Neutrophil (primary cell): ENCODE measurements at regions not wholly inside any gene's neighbourhood (a gene's known extent, or its start where the extent isn't known, plus 50 kb on each side); places are given as distances from the start of the nearest gene placed in this dataset.

Experiments used
- H3K27ac ChIP-seq: fragments of 200-600 bp; sonication (generic); 2 replicates; pipeline ENCODE4 v1.5.1; 2016; ENCODE audit warnings: mild to moderate bottlenecking, moderate library complexity
- H3K27me3 ChIP-seq: fragments of 200-600 bp; sonication (generic); 2 replicates; pipeline ENCODE4 v1.6.0; 2016; ENCODE audit warnings: mild to moderate bottlenecking
- H3K36me3 ChIP-seq: fragments of 200-600 bp; sonication (generic); 2 replicates; pipeline ENCODE4 v1.5.1; 2017
- H3K4me1 ChIP-seq, 2 experiments: fragments of 200-600 bp in 1 of 2; sonication (generic) in 1 of 2; 1 replicate in 1 of 2; 2 replicates in 1 of 2; pipeline versions ENCODE4 v1.5.1 to v1.6.1; 2013 to 2016; ENCODE audit warnings: low read depth in 1 of 2, low read length in 1 of 2, mild to moderate bottlenecking in 1 of 2, moderate library complexity in 1 of 2; ENCODE audit not compliant: control insufficient read depth in 1 of 2, insufficient read depth in 1 of 2
- H3K4me3 ChIP-seq, 2 experiments: fragments of 200-600 bp in 1 of 2; sonication (generic) in 1 of 2; 1 replicate in 1 of 2; 2 replicates in 1 of 2; pipeline ENCODE4 v1.5.1; 2013 to 2016; ENCODE audit warnings: low read depth in 1 of 2, low read length in 1 of 2, mild to moderate bottlenecking in 1 of 2, moderate library complexity in 1 of 2
- H3K9me3 ChIP-seq: fragments of 200-600 bp; sonication (generic); 2 replicates; pipeline ENCODE4 v1.5.1; 2016
- CTCF ChIP-seq: fragments of 200-600 bp; sonication (generic); IDR thresholded peaks from 2 replicates; pipeline ENCODE4 v1.5.1; 2016; ENCODE audit warnings: antibody characterized with exemption

GRCh38 chr5:60395712-60396329 lies 304.1 kb downstream of the DEPDC1B start:
- Histone ChIP-seq H3K4me3 (no peak overlapping the region), H3K4me1 (no peaks in the 10 kb centered on the region), H3K27me3 (no peaks in the 10 kb centered on the region), H3K27ac (no peak overlapping the region), H3K9me3 (no peaks in the 10 kb centered on the region), H3K36me3 (no peaks in the 10 kb centered on the region)
- TF ChIP-seq CTCF = no peak

DNA sequence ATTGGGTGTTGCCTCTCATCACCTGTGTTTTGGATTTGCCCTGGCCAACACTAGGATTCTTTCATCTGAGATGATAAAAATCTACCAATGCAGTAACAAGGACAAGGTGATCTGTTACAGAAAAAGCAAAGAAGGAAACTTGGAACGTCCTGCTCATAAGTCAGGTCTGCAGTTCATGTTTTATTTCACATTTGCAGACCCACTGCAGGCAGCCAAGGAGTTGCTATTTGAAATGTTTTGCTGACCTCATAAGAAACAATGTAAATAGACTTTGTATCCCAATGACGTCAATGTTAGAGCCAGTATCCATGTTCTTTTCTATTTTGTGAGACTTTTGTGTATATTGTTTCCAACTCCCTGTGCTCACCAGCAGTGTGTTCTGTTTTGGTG lies 312.9 kb downstream of the DEPDC1B start:
- no peaks in the 10 kb centered on the region for H3K36me3 ChIP-seq
- no peak overlapping the region for H3K27ac ChIP-seq
- no peaks in the 10 kb centered on the region for H3K4me1 ChIP-seq
- peaks cover 10% of the 10 kb centered on the region for H3K27me3 ChIP-seq
- H3K9me3 ChIP-seq = no peaks in the 10 kb centered on the region
- H3K4me3 ChIP-seq = no peak overlapping the region
- no peak for TF ChIP-seq CTCF

GRCh38 chr5:60386436-60387050 lies 313.4 kb downstream of the DEPDC1B start:
- H3K27me3 ChIP-seq = peaks cover 10% of the 10 kb centered on the region
- no peak overlapping the region for H3K4me3 ChIP-seq
- no peak for TF ChIP-seq CTCF

GRCh38 chr5:60382716-60383115 lies 317.2 kb downstream of the DEPDC1B start:
- no peak for TF ChIP-seq CTCF
- Histone ChIP-seq H3K27me3 (peaks cover 10% of the 10 kb centered on the region), H3K27ac (no peak overlapping the region), H3K4me3 (no peak overlapping the region), H3K4me1 (no peaks in the 10 kb centered on the region), H3K9me3 (no peaks in the 10 kb centered on the region), H3K36me3 (no peaks in the 10 kb centered on the region)

More at GRCh38 chr5:60386436-60387050, 313.4 kb downstream of the DEPDC1B start:
- Histone ChIP-seq H3K36me3 (no peaks in the 10 kb centered on the region), H3K4me1 (no peaks in the 10 kb centered on the region), H3K27ac (no peak overlapping the region), H3K9me3 (no peaks in the 10 kb centered on the region)

GRCh38 chr5:60379907-60380306 lies 320.1 kb downstream of the DEPDC1B start:
- Histone ChIP-seq H3K27ac (no peak overlapping the region), H3K4me3 (no peak overlapping the region), H3K9me3 (no peaks in the 10 kb centered on the region), H3K36me3 (no peaks in the 10 kb centered on the region), H3K27me3 (peaks cover 5% of the 10 kb centered on the region), H3K4me1 (no peaks in the 10 kb centered on the region)
- no peak for TF ChIP-seq CTCF
